ENCODE measurements at regions not wholly inside any gene's neighbourhood (a gene's known extent, or its start where the extent isn't known, plus 50 kb on each side); places are given as distances from the start of the nearest gene placed in this dataset.

DNA sequence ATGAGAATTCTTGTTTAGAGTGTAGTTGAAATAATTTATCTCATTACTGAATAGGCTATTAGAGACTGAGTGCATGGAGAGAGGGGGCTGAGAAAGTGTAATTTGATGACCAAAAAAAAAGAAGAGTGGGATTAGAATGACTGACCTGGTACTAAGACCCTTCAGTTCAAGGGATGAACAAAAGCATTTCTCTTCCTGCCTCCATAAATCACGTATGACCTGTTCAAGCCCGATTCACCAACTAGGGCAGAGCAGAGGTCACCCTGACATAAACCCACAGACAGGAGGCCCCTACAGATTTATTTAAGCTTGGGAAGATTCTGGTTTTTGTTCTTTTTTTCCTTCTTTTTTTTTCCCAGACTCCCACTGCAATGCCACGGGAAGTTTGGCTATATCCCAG lies 123.7 kb upstream of the COP1 start:
- TF ChIP-seq, protein P1, sequence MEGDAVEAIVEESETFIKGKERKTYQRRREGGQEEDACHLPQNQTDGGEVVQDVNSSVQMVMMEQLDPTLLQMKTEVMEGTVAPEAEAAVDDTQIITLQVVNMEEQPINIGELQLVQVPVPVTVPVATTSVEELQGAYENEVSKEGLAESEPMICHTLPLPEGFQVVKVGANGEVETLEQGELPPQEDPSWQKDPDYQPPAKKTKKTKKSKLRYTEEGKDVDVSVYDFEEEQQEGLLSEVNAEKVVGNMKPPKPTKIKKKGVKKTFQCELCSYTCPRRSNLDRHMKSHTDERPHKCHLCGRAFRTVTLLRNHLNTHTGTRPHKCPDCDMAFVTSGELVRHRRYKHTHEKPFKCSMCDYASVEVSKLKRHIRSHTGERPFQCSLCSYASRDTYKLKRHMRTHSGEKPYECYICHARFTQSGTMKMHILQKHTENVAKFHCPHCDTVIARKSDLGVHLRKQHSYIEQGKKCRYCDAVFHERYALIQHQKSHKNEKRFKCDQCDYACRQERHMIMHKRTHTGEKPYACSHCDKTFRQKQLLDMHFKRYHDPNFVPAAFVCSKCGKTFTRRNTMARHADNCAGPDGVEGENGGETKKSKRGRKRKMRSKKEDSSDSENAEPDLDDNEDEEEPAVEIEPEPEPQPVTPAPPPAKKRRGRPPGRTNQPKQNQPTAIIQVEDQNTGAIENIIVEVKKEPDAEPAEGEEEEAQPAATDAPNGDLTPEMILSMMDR (conservative IDR thresholded peaks at IDR 0.05; ENCODE audit: low read length), result no peak
- no peak for TF ChIP-seq EZH2phosphoT487 (IDR thresholded peaks at IDR 0.05; ENCODE audit: borderline replicate concordance)
